ENCODE measurements at regions not wholly inside any gene's neighbourhood (a gene's known extent, or its start where the extent isn't known, plus 50 kb on each side); places are given as distances from the start of the nearest gene placed in this dataset.

GRCh38 chr5:107808671-107809137, 138.0 kb upstream of the EFNA5 start:
- no peak for DNase-seq

GRCh38 chr5:107807431-107807830, 136.7 kb upstream of the EFNA5 start:
- no peak for DNase-seq

GRCh38 chr5:107806705-107807104, 136.0 kb upstream of the EFNA5 start:
- peak; percentile 87 for DNase-seq

GRCh38 chr5:107806271-107806670, 135.5 kb upstream of the EFNA5 start:
- DNase-seq, result peak; percentile 45

- DNase-seq, result peak; percentile 16
Measured at GRCh38 chr5:107805824-107806223, 135.1 kb upstream of the EFNA5 start.

GRCh38 chr5:107805166-107805565, 134.4 kb upstream of the EFNA5 start:
- DNase-seq, result no peak

GRCh38 chr5:107803728-107804127, 133.0 kb upstream of the EFNA5 start:
- DNase-seq, result no peak

GRCh38 chr5:107801061-107801460, 130.3 kb upstream of the EFNA5 start:
- no peak for DNase-seq

GRCh38 chr5:107799306-107799705, 128.6 kb upstream of the EFNA5 start:
- DNase-seq, result no peak

- no peak for DNase-seq
Measured at GRCh38 chr5:107796797-107797196, 126.1 kb upstream of the EFNA5 start.

- DNase-seq, result no peak
Measured at GRCh38 chr5:107794741-107795140, 124.0 kb upstream of the EFNA5 start.

- no peak for DNase-seq
Measured at GRCh38 chr5:107792940-107793339, 122.2 kb upstream of the EFNA5 start.

- no peak for DNase-seq
Measured at GRCh38 chr5:107790671-107791070, 119.9 kb upstream of the EFNA5 start.

- no peak for DNase-seq
Measured at GRCh38 chr5:107786424-107786823, 115.7 kb upstream of the EFNA5 start.

- no peak for DNase-seq
Measured at GRCh38 chr5:107783551-107783950, 112.8 kb upstream of the EFNA5 start.

- DNase-seq, result no peak
Measured at GRCh38 chr5:107782561-107783169, 111.9 kb upstream of the EFNA5 start.

- no peak for DNase-seq
Measured at GRCh38 chr5:107781451-107781850, 110.7 kb upstream of the EFNA5 start.

- DNase-seq, result no peak
Measured at GRCh38 chr5:107779437-107779836, 108.7 kb upstream of the EFNA5 start.

GRCh38 chr5:107778647-107779046, 107.9 kb upstream of the EFNA5 start:
- no peak for DNase-seq

- no peak for DNase-seq
Measured at GRCh38 chr5:107776922-107777740, 106.4 kb upstream of the EFNA5 start.

- DNase-seq, result no peak
Measured at GRCh38 chr5:107776506-107776905, 105.8 kb upstream of the EFNA5 start.

GRCh38 chr5:107774316-107774715, 103.6 kb upstream of the EFNA5 start:
- DNase-seq, result no peak

- no peak for DNase-seq
Measured at GRCh38 chr5:107773479-107773878, 102.7 kb upstream of the EFNA5 start.

Data from DMS53 (cell line).